Fibroblast of villous mesenchyme (primary cell): ENCODE measurements at regions not wholly inside any gene's neighbourhood (a gene's known extent, or its start where the extent isn't known, plus 50 kb on each side); places are given as distances from the start of the nearest gene placed in this dataset.

Experiments used
- DNase-seq: peaks from one replicate; pipeline ENCODE4 v3.0.0-alpha.2; 2010; ENCODE audit warnings: low read depth
- H3K4me3 ChIP-seq: 2 replicates; pipeline ENCODE4 v1.5.1; 2011; ENCODE audit warnings: low read depth, mild to moderate bottlenecking, low read length
- TF ChIP-seq, protein P1 (sequence below): IDR thresholded peaks from 2 replicates; pipeline ENCODE4 v1.5.1; 2012; ENCODE audit warnings: low read depth, mild to moderate bottlenecking, low read length; ENCODE audit not compliant: insufficient read depth

DNA sequence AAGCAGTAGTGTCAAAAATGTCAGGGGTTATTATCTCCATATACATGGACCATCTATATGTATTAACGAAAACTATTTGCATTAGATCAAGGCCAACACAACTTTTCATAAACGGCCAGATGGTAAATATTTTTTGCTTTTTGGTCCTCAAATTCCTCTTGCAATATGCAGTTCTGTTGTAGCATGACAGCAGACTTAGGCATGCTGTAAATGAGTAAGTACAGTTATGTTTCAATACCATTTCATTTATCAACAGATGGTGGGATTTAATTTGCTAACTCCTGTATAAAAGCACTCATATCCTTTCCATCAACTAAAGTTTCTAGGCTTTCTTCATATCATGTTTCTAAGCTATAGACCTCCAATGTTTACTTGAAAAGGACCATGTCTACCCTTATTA lies 208.1 kb downstream of the ANKRD50 start:
- no peak overlapping the region for H3K4me3 ChIP-seq
- TF ChIP-seq, protein P1, sequence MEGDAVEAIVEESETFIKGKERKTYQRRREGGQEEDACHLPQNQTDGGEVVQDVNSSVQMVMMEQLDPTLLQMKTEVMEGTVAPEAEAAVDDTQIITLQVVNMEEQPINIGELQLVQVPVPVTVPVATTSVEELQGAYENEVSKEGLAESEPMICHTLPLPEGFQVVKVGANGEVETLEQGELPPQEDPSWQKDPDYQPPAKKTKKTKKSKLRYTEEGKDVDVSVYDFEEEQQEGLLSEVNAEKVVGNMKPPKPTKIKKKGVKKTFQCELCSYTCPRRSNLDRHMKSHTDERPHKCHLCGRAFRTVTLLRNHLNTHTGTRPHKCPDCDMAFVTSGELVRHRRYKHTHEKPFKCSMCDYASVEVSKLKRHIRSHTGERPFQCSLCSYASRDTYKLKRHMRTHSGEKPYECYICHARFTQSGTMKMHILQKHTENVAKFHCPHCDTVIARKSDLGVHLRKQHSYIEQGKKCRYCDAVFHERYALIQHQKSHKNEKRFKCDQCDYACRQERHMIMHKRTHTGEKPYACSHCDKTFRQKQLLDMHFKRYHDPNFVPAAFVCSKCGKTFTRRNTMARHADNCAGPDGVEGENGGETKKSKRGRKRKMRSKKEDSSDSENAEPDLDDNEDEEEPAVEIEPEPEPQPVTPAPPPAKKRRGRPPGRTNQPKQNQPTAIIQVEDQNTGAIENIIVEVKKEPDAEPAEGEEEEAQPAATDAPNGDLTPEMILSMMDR = no peak
- DNase-seq = no peak

DNA sequence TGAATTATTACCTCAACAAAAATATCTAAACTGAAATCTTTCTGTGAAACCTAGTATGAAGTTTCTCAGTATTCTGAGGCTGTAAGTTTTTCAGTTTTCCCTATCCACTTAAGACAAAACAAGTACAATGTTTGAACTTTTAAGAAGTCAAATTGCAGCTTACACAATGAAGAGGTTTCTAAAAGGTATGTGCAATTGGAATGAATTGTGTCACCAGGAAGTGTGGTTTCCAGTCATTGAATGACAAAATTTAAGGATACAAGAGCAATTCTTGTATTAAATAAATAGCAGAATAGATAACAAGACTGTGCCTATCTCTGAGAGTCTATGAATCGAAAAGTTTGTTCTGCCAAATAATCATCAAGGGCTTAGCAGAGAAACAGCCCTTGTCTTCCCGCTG lies 207.3 kb downstream of the ANKRD50 start:
- TF ChIP-seq, protein P1 = no peak
- DNase-seq = no peak
- no peak overlapping the region for H3K4me3 ChIP-seq

DNA sequence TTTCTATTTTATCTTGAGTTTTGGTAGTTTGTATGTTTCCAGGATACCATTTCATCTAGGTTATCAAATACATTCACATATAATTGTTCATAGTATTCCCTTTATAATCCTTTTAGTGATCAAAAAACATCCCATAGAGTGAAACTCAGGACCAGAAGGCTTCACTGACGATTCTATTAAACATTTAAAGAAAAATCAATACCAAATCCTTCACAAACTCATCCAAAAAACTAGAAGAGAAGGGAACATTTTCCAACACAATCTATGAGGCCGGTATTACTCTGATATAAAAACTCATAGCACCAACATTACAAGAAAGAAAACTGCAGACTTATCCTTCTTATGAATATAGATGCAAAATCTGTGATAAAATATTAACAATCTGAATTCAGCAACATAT lies 203.4 kb downstream of the ANKRD50 start:
- TF ChIP-seq, protein P1 = no peak
- no peak for DNase-seq
- H3K4me3 ChIP-seq = no peak overlapping the region

DNA sequence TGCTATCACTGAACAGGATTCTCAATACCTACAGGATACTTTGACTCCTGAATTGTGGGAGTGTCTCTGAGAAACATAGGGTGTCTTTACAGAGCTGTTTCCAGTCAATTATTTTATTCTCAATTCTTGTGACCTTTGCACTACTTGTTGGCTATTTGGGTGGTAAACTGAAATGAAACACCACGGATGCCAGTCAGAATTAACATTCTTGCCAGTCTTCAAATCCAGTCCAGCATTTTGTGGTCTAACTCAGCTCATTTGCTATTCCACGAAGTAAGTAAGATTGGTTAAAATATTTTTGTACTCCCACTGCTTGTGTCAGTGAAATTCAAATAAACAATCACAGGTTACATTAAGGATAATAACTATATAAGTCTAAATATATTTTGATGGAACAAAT lies 197.9 kb downstream of the ANKRD50 start:
- TF ChIP-seq, protein P1 = no peak
- H3K4me3 ChIP-seq = no peak overlapping the region
- DNase-seq = no peak

DNA sequence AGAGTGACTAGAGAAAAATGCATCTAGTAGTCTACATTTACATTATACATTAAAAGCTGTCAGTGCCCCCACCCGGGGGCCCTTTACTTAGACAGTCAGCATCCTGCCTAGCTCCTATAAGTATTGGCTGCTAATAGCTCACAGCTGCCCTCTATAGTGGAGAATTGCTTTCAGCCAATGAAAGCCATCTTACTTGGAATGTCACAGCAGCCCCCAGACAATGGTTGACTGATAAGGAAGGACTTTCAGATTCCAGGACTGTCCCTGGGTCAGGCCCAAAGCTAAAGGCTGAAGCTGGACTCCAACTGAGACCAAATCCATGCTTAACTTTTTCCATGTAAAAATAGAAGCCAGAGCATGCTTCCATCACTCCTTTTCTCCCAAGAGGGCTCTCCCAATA lies 196.9 kb downstream of the ANKRD50 start:
- no peak for DNase-seq
- no peak overlapping the region for H3K4me3 ChIP-seq
- TF ChIP-seq, protein P1 = peak; percentile 4

DNA sequence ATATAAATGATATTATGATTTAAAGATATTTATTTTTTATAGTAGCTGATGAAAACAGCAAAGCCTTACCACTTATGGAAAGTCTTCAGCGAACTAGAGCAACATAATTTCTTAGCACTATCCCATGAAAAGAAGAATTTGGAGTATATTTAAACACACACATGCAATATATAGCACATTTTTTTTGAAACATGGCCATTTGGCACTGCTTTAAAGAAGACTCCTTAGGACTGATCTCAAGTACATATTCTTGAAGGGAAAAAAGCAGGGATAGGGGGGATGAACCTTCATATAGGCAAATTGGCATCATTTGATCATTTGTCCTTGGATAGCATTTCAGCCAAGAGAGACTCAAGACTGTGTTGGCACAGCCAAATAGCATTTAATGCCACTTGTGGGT lies 193.3 kb downstream of the ANKRD50 start:
- no peak overlapping the region for H3K4me3 ChIP-seq
- TF ChIP-seq, protein P1 = no peak
- DNase-seq = no peak

DNA sequence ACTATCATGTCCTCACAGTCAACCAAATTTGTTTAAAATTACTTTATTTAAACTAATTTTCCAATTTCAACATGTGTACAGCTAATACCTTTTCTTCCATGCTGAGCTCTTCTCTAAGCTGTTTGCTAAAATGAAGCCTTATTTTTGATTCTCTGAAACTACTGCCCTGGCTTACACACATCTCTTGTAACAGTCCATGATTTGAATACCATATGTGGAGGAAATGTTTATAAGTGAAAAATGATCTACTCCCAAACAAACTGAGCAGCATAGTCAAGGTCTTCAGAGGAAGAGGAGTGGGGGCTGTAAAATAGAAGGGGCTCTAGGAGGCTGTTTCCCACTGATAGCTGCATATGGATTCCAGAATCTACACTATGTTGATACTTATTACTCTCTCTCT lies 188.7 kb downstream of the ANKRD50 start:
- TF ChIP-seq, protein P1 = no peak
- no peak overlapping the region for H3K4me3 ChIP-seq
- peak; percentile 2 for DNase-seq
